ENCODE measurements at regions not wholly inside any gene's neighbourhood (a gene's known extent, or its start where the extent isn't known, plus 50 kb on each side); places are given as distances from the start of the nearest gene placed in this dataset.

- H3K4me2 ChIP-seq (ENCODE audit: control insufficient read depth, extremely low read depth, insufficient read depth, low read depth, low read length), result no peak overlapping the region
- no peak for TF ChIP-seq CTCF (optimal IDR thresholded peaks at IDR 0.05 in 1 of 3, IDR thresholded peaks at IDR 0.05 in 1 of 3, conservative IDR thresholded peaks at IDR 0.05 in 1 of 3; ENCODE audit: extremely low read depth in 1 of 3, insufficient read depth in 2 of 3, low read length in 3 of 3)
- no peak for TF ChIP-seq EZH2 (IDR thresholded peaks at IDR 0.05; ENCODE audit: low read length)
- H3K9me1 ChIP-seq (ENCODE audit: control insufficient read depth, extremely low read depth, insufficient read depth, low read length), result no peaks in the 10 kb centered on the region
- peaks cover 7% of the 10 kb centered on the region for H3K9me3 ChIP-seq (ENCODE audit: control insufficient read depth, low read depth, low read length)
- no peaks in the 10 kb centered on the region for H3K4me1 ChIP-seq (ENCODE audit: control insufficient read depth, extremely low read depth, insufficient read depth, low read length)
- no peak for DNase-seq (ENCODE audit: low read depth, low spot score)
- no peaks in the 10 kb centered on the region for H4K20me1 ChIP-seq (ENCODE audit: control insufficient read depth, extremely low read depth, insufficient read depth, low read length)
- dilution Hi-C loops (cut with MboI; ENCODE audit: extremely low pct_ligation_motif_present, low sequenced_read_pairs), result no loop called here
- H3K27me3 ChIP-seq (ENCODE audit: control insufficient read depth, extremely low read depth, insufficient read depth, low read length), result no peaks in the 10 kb centered on the region
- no peak overlapping the region for H3K4me3 ChIP-seq (ENCODE audit: control insufficient read depth in 2 of 3, extremely low read depth in 1 of 3, insufficient read depth in 2 of 3, low read depth in 1 of 3, low read length in 3 of 3)
- no peak for FAIRE-seq
- H2AFZ ChIP-seq (ENCODE audit: control insufficient read depth, low read length), result no peak overlapping the region
- no peak overlapping the region for H3K9ac ChIP-seq (ENCODE audit: control insufficient read depth, extremely low read depth, insufficient read depth, low read length)
- H3K27ac ChIP-seq (ENCODE audit: control insufficient read depth, insufficient read depth, low read length), result no peak overlapping the region
- H3K79me2 ChIP-seq (ENCODE audit: control insufficient read depth, insufficient read depth, low read length), result no peaks in the 10 kb centered on the region
- H3K36me3 ChIP-seq (ENCODE audit: control insufficient read depth in 2 of 2, extremely low read depth in 1 of 2, insufficient read depth in 2 of 2, low read length in 2 of 2), result no peaks in the 10 kb centered on the region
Observed at GRCh38 chr16:86103320-86103719, 204.4 kb downstream of the IRF8 start.

- Histone ChIP-seq H3K36me3 (ENCODE audit: control insufficient read depth in 2 of 2, extremely low read depth in 1 of 2, insufficient read depth in 2 of 2, low read length in 2 of 2) (no peaks in the 10 kb centered on the region), H3K4me2 (ENCODE audit: control insufficient read depth, extremely low read depth, insufficient read depth, low read depth, low read length) (no peak overlapping the region), H2AFZ (ENCODE audit: control insufficient read depth, low read length) (no peak overlapping the region), H3K79me2 (ENCODE audit: control insufficient read depth, insufficient read depth, low read length) (no peaks in the 10 kb centered on the region), H4K20me1 (ENCODE audit: control insufficient read depth, extremely low read depth, insufficient read depth, low read length) (no peaks in the 10 kb centered on the region), H3K27ac (ENCODE audit: control insufficient read depth, insufficient read depth, low read length) (no peak overlapping the region), H3K27me3 (ENCODE audit: control insufficient read depth, extremely low read depth, insufficient read depth, low read length) (no peaks in the 10 kb centered on the region), H3K4me1 (ENCODE audit: control insufficient read depth, extremely low read depth, insufficient read depth, low read length) (no peaks in the 10 kb centered on the region), H3K9ac (ENCODE audit: control insufficient read depth, extremely low read depth, insufficient read depth, low read length) (no peak overlapping the region), H3K9me1 (ENCODE audit: control insufficient read depth, extremely low read depth, insufficient read depth, low read length) (no peaks in the 10 kb centered on the region), H3K9me3 (ENCODE audit: control insufficient read depth, low read depth, low read length) (peaks cover 12% of the 10 kb centered on the region), H3K4me3 (ENCODE audit: control insufficient read depth in 2 of 3, extremely low read depth in 1 of 3, insufficient read depth in 2 of 3, low read depth in 1 of 3, low read length in 3 of 3) (no peak overlapping the region)
- dilution Hi-C loops (cut with MboI; ENCODE audit: extremely low pct_ligation_motif_present, low sequenced_read_pairs), result no loop called here
- DNase-seq (ENCODE audit: low read depth, low spot score) (no peak), FAIRE-seq (no peak)
- TF ChIP-seq CTCF (optimal IDR thresholded peaks at IDR 0.05 in 1 of 3, IDR thresholded peaks at IDR 0.05 in 1 of 3, conservative IDR thresholded peaks at IDR 0.05 in 1 of 3; ENCODE audit: extremely low read depth in 1 of 3, insufficient read depth in 2 of 3, low read length in 3 of 3) (no peak), EZH2 (IDR thresholded peaks at IDR 0.05; ENCODE audit: low read length) (no peak)
Observed at GRCh38 chr16:86104537-86105048, 205.6 kb downstream of the IRF8 start.

Data from keratinocyte (primary cell).